NCI-H82 treated with DMSO at 0.1 percent for 48 hours (cell line): ENCODE measurements at regions not wholly inside any gene's neighbourhood (a gene's known extent, or its start where the extent isn't known, plus 50 kb on each side); places are given as distances from the start of the nearest gene placed in this dataset.

Experiments
- DNase-seq: peaks from one replicate; lab custom pipeline; 2025; ENCODE audit not compliant: unreplicated experiment; lab: John Stamatoyannopoulos, UW

DNA sequence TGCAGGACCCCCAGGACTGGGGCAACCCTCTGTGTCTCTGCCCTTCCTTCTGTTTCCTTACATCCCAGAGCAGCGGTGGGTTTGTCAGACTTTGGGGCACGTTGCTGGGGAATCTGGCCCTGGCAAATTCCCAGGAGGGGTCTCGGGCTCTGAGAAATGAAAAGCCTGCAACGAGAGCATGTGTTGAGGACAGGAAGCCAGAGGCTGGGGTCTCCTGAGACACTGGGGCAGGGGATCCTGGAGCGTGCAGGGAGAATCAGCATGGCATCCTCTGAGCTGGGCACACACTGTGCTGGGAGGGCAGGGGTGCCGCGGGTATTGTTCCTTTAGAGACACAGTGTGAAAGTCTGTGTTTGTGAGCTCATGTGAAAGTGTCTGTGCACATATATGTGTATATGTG lies 279.9 kb upstream of the PPP2R2D start:
- DNase-seq = no peak

DNA sequence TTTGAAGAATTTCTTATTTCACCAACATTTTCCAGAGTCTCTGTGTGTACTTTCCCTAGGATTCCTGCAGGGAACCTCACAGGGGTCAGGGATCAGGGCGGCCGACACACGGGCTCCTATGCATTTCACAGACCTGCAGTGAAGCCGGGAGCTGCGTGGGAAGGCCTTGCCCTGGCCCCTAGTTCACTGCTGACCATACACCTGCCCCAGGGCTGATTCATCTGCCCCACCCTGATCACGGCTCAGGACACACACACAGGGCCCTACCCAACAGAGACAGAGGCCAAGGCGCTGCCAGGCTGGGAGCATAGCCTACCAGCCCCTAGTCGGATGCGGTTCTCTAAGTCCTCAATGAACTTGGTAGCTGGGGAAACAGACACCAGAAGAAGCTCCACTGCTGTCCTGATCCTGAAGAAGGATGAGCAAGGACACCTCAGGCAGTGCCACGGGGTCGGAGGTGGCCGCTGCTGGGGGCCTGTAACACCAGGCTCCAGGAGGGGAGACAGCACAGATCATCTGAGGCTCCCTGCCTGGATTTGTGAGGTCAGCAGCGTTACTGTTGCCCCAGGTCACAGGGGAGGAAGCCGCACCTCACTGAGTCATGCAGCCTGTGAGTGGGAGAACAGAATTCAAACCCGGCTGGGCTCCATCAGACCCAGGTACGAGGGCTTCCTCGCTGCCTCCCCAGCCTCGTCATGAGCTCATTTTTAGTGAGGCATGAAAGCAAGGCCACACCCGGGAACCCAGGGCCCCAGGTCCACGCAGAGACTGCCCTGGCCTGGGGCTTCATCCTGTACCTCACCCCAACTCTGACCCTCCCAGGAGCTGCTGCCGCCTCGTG lies 278.8 kb upstream of the PPP2R2D start:
- DNase-seq = no peak

DNA sequence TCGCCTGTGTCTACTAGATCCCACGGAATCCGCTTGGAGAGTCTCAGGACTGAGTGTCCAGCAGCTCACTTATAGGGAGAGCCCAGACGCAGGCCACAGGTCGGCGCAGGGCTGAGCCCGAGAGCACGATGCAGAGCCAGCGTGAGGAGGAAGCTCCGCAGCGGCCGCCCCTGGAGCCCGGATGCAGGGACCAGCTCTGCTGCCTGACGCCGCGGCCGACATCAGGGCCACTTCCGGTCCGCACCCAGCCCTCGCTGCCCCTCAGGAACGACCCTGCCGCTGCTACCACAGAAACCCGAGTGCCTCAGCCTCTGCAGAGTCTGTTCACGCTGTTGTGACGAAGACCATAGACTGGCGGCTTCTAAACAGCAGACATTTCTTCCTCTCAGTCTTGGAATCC lies 275.8 kb upstream of the PPP2R2D start:
- no peak for DNase-seq

DNA sequence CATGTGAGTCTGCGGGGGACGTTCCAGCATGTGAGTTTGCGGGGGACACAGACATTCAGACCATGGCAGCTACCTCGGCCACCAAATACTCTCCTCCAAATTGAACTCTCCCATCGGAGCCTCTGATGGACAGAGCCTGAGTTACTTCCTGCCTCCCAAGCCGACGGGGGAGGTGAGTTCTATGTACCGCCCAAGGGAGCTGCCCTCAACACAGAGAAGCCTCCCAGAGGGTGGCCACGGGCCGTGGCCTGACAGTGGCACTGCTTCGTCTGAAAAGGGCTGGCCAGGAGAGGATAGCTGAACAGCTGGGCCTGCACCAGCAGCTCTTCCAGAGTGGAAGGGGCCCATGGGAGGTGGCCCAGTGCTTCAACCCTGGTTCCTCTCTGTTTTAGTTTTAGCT lies 274.5 kb upstream of the PPP2R2D start:
- no peak for DNase-seq

DNA sequence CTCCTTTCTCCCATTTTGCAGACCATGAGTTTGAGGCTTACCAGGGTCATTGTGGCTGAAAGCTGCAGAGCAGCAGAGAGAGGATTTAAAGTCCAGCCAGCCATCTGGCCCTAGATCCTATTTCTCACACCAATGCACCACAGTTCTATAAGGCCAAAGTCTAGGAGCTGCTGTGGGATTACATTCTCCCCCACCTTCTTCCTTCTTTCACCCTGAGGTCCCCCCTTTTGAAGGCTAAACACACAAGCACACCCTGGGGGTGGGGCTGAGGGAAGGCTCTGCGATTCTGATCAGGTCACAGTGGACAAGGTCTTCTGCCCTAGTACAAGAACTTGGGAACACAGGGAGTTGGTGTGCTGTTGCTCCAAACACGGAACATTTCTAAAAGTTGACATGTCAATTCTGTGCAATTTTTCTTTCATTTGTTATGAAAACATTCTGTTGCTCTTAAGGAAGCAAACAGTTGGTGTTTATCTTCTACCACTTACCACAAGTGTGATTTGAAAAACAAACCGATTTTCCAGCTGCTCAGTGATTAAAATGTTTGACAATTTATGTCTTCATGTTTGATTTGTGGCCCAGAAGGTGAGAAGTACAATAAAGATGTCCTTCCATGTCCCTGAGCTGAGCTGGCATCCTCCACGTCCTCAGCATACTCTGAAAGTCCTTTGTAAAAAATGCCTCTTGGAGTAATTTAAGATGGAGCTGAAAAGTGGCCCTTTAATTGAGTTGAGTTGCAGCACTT lies 271.6 kb upstream of the PPP2R2D start:
- DNase-seq = no peak

DNA sequence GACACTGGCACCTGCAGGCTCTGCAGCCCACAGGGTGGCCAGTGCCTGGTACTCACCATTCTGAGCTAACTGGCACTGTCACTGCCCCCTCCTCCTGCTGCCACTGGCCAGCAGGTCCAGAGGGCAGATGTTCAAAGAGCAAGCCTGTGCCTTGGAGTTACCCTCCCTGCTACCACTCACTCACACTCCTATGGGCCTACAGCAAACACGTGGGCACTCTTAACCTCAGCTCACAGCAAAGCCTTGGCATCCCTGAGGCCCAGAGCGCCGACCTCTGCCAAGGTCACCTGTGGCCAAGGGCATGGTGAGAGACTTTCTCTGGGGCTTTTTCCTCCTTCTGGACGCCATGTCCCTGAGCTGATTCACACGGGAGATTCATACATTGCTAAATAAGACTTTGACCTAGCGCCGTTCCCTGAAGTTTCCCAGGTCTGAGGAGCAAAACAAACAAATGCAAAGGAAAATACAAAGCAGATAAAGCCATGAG lies 270.0 kb upstream of the PPP2R2D start:
- no peak for DNase-seq

DNA sequence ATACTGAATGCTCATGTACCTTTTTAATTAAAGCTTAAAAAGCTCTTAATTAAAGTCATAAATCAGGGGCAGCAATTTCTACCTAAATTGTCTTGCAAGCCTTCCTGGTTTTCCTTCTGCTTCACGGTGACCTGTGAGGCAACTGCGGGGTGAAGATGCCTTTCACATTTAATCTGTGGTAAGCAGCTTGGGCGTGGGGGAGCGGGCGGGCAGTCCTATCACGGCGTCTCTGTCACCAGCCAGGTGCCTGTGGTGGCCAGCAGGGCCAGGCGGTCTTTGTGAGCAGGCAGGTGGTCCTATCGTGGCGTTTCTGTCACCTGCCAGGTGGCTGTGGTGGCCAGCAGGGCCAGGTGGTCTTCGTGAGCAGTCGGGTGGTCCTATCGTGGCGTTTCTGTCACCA lies 269.2 kb upstream of the PPP2R2D start:
- no peak for DNase-seq

DNA sequence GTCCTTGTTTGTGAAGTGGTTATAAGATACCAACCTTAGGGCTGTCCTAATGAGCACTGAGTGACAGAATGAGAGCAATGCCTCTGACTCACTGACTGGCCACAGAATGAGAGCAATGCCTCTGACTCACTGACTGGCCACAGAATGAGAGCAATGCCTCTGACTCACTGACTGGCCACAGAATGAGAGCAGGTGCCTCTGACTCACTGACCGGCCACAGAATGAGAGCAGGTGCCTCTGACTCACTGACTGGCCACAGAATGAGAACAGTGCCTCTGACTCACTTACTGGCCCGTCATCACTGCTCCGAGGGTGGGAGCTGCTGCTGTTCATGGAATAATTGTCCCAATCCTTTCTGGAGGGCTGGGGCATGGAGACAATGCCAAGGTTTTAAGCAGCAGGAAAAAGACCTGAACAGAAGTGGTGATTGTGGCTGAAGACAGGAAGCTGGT lies 265.2 kb upstream of the PPP2R2D start:
- no peak for DNase-seq

DNA sequence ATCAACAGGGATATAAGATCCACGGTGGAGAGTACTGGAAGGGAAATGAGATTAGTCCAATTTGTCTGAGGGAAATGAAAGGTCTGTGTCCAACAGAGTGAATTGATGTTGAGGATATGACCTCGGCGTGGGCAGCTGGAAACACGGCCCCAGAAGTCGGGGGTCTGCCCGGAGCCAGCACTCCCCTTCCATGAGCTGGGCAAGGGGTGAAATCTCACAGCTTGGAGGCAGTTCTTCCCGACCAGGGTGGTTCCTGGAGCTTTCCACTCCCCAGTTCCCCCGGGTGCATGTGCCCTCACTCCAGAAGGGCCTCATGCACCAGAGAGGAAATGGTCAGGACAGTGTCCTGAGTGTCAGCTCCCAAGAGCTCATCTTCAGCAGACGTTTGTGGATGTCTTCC lies 264.7 kb upstream of the PPP2R2D start:
- DNase-seq = no peak

DNA sequence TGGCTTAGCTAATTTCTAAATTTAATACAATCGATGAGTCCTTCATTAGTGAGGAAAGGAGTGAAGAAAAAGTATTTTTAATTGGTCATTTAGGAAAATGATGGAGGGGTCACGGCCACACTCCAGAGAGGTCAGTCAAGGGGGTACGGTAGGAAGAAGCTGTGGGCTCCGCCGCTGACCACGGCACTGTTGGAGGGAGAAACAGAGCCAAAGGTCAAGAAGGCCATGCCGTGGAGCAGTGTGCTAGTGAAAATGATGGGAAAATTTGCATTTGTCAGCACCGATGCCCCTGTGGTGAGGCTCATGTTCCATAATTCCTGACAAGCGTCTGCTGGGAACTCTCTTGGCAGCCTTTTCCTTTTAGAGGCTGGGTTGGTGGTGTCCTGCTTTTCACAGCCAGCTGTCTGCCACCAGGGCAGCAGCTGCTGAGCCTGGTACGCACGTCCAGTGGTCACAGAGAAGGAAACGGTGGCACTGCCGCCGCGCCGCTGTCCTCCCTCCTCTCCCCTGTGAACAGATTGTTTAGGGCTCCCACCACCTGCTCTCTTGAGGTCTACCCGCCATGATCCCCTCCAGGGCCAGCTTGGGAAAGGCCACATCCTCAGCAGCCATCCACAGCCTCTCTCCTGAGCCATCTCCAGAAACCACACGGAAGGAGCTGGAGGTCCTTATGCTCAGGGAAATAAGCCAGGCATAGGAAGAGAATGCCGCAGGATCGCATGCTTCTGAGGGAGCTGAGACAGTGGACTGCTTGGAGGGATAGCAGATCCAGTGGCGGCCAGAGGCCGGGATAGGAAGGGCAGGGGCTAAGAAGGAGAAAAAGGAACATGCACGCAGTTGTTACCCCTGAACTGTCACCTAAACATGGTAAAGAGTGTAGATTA lies 263.7 kb upstream of the PPP2R2D start:
- DNase-seq = no peak

DNA sequence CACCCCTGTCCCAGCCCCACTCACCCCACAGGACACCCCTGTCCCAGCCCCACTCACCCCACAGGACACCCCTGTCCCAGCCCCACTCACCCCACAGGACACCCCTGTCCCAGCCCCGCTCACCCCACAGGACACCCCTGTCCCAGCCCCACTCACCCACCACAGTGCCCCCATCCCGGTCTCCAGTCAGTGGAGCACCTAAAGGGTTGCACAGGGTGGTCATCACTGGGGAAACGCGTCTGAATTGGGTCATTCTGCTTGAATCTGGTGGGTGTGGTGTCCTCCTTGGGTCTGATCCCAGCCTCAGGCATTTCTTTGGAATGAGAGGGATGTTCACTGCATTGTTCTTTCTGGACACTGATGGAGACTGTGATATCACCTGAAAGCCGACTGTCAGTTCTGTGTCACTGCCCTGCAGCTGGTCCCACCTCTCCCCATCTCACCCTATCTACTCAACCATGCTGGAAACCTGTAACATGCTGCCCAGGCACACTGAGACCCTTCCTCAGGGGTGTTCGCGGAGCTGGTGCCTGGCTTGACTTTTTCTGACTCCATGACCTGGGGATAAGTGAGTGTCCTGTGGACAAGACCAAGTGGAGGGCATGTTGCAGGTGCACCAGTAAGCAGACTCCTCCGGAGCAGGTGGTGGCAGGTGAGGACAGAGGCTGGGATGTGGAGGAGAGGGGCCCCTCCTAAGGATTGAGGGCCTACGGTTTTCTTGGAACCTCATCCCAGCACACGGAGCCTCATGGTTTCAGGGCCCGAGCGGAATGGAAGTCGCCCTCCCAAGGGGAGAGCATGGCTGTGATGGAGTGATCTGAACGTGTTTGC lies 262.5 kb upstream of the PPP2R2D start:
- no peak for DNase-seq

DNA sequence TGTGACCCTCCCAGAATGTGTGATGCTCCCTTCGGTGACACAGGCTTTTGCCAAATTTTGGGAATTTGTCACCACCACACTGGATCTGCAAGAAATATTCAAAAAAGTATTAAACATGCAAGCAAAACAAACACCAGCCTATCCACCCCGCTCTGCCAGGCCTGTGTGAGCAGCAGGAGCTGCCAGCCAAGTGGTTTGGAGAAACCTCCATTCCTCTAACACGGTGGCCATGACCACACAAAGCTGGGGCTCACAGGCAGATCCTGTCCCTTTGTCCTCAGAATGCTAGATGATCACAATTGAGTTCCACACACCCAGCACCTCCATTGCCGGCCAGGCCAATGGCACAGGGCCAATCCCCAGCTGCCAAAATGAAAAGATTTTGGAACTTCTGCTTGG lies 261.9 kb upstream of the PPP2R2D start:
- no peak for DNase-seq

DNA sequence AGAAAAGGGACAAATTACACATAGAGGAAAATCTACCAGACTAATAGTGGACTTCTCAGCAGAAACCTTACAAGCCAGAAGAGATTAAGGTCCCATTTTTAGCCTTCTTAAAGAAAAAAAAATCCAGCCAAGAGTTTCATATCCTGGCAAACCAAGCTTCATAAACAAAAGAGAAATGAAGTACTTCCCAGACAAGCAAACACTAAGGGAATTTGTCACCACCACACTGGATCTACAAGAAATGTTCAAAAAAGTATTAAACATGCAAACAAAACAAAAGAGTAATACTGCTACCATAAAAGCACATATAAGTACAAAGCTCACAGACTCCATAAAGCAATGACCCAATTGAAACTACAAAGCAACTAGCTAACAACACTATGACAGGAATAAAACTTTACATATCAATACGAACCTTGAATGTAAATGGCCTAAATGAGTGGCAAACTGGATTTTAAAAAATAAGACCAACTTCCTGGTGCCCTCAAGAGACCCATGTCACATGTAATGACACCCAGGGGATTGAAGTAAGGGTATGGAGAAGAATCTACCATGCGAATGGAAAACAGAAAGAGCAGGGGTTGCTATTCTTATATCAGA lies 260.7 kb upstream of the PPP2R2D start:
- DNase-seq = no peak

DNA sequence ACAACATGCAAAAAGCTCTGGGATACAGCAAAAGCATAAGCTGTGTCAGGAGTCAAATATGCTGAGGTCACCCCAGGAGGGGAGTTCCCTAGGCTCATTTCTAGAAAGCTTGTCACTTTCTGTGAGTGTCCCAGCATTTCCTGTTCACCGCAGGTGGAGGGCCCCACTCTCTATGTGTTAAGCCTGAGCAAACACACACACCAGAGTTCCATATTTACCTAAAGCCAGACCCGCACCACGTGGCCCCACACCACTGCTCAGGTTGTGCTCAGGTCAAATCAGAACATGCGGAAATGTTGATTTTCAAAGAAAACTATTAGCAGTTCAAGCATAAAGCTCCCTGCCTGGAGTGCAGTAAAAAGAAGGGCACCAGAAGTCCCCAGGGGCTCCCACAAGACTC lies 259.6 kb upstream of the PPP2R2D start:
- no peak for DNase-seq

DNA sequence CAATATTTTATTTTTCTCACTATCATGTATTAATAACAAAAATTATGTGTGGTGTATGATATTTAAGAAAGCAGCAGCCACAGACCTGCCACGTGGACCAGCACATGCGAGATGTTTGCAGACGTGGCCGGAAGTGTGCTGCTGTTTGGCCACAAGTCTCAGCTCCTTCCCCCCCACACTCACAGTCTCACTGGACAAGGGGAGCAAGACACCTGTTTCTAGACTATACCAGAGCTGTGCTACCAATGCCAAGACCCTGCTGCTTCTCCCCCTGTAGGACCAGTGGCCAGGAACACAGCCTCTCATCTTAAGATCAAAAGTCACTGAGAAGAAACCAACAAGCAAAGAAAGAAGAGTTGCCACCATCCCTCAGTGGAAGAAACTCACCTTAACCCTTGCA lies 258.9 kb upstream of the PPP2R2D start:
- DNase-seq = no peak

DNA sequence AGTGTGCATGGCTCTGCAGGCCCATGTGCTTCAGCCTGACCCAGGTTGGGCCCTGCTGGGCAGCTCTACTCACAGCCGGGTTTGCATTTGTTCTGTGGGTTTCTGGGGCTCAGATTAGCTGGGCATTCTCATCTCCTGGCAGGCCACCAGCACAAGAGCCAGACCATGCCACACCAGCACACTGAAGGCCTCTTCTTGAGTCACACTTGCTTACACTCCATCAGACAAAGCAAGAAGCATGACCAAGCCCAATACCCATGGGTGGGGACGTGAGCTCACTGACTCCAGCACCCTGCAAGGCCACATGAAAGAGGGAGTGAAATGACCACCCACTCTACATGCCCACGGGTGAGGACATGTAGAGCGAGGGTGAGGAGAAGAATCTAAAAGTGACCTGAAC lies 257.8 kb upstream of the PPP2R2D start:
- DNase-seq = no peak

DNA sequence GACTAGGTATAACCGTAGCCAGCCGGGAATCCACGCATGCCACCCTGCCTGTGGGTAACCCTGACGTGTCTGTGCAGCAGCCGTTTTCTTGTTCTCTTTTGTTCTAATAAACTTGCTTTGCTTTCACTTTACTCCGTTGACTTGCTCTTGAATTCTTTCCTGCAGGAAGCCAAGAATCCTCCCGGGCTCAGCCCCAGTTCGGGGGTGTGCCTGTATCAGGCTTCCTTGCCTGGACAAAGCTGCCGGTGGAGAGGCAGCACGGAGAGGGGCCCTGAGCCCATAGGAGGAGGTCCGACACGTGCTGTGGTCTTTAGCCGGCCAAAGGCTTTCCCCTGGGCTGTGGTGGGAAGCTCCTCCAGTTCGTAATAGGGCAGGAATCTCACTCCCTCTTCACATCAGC lies 256.5 kb upstream of the PPP2R2D start:
- DNase-seq = no peak

DNA sequence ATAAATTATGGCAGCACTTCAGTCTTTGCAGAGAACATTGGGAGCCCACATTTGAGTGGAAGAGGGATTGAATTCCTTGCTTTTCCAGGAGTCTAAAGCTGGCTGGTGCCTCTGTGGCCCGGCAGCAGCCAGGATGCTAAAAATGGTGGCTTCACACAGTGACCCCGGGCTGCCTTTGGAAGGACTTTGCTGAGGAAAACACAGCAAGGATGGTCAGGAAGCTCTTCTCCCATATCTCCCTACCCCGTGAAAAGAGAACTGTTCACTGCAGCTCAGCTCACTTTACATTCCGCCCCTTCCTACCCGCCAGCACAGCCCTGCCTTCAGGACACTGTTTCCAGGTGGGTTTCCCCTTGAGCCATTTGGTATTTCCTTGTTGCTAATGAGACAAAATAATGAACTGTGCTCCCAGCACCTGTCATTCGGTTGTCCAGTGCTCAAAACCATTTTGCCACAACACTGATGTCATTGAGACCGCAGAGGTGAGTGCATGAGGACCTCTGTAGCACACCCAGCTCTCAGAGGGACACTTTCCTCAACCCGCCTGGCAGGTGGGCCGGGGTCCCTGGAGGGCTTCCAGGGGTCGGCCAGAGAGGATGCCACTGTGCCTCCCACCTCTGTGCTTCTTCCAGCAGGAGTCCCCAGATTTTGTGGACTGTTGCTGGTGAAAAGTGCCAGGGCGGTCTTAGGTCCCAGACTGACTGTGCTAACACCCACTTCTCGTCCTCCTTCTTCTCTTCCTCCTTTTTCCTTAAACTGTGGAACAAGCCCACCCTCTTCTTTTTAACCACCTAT lies 255.7 kb upstream of the PPP2R2D start:
- no peak for DNase-seq

DNA sequence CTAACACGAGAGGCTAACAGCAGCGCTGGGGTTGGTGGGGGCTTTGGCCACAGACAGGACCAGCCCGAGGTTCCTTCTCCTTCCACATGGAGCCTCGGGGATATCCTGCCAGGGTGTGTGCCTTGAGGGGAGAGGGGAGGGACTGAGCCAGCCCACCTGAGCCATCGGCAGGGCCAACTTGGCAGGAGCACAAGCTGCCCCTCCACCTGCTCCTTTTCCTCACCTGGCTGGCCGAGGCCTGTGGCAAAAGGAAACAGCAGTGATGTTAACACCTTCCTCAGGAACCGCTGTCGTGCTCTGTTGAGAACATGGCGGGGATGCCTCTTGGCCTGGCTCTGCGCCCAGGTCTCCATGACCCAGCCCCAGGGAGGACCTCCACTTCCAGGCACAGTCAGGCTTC lies 255.1 kb upstream of the PPP2R2D start:
- no peak for DNase-seq
